Stomach (tissue), 4 donors: ENCODE measurements at regions not wholly inside any gene's neighbourhood (a gene's known extent, or its start where the extent isn't known, plus 50 kb on each side); places are given as distances from the start of the nearest gene placed in this dataset.

Experiments
- CTCF ChIP-seq, 7 experiments: fragments of 450-650 bp in 4 of 7; fragments of 200-600 bp in 3 of 7; sonication (generic) in 3 of 7; IDR thresholded peaks; one replicate each; pipeline ENCODE4 v1.5.1; 2016 to 2019; ENCODE audit warnings: antibody characterized with exemption in 7 of 7, control low read depth in 2 of 7, mild to moderate bottlenecking in 1 of 7
- POLR2A ChIP-seq, 4 donors: fragments of 450-650 bp; IDR thresholded peaks; one replicate each; pipeline ENCODE4 v1.6.1; 2016; ENCODE audit warnings: antibody characterized with exemption in 4 of 4, control low read depth in 2 of 4, mild to moderate bottlenecking in 1 of 4, moderate library complexity in 1 of 4
- POLR2AphosphoS5 ChIP-seq, 3 donors: sonication (generic); formaldehyde crosslinking; IDR thresholded peaks; one replicate each; pipeline ENCODE4 v1.6.1; 2016; ENCODE audit warnings: antibody characterized with exemption in 3 of 3

GRCh38 chr18:53772293-53772692 lies 452.2 kb downstream of the MBD2 start:
- no peak for TF ChIP-seq POLR2AphosphoS5 (IDR thresholded peaks at IDR 0.05)
- no peak for TF ChIP-seq POLR2A (IDR thresholded peaks at IDR 0.05)
- no peak for TF ChIP-seq CTCF (IDR thresholded peaks at IDR 0.05)
